NB4 (cell line): ENCODE measurements at regions not wholly inside any gene's neighbourhood (a gene's known extent, or its start where the extent isn't known, plus 50 kb on each side); places are given as distances from the start of the nearest gene placed in this dataset.

ENCODE experiments used
- DNase-seq: peaks from one replicate; pipeline ENCODE4 v3.0.0; 2010; ENCODE audit warnings: low read depth
- H3K4me3 ChIP-seq: one replicate; pipeline ENCODE4 v1.5.1; 2011; ENCODE audit warnings: mild to moderate bottlenecking, low read depth, low read length, moderate library complexity
- CTCF ChIP-seq: IDR thresholded peaks from one replicate; pipeline ENCODE4 v1.5.1; 2012; ENCODE audit warnings: low read depth, low read length
- MAX ChIP-seq: IDR thresholded peaks from 2 replicates; pipeline ENCODE4 v1.6.1; 2011; ENCODE audit warnings: low read depth, low read length
- MYC ChIP-seq: IDR thresholded peaks from 2 replicates; pipeline ENCODE4 v1.6.1; 2011; ENCODE audit warnings: low read depth, low read length
- POLR2A ChIP-seq: IDR thresholded peaks from 2 replicates; pipeline ENCODE4 v1.6.1; 2011; ENCODE audit warnings: mild to moderate bottlenecking; ENCODE audit not compliant: insufficient read length; ENCODE audit errors: extremely low read depth

DNA sequence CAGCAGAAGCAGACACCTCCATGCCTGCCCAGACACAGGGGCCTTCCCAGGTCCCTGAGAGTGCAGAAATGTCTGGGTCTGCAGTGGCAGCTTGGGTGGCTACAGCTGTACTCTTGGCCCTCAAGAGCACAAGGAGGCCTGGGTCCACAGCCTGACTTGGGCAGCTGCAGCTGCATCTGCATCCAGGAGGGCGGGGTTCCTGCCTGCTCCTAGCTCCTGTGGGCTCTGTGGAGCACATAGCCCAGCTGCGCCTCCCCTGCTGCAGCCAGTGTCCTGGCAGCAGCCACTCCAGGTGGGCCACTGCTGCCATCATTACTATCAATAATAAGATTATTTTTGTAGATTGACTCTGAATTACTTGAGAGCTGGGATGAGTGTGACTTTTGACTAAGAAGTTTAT is 162.0 kb upstream of the PTCH1 start:
- no peak for DNase-seq
- TF ChIP-seq POLR2A = no peak
- TF ChIP-seq CTCF = no peak
- TF ChIP-seq MYC = no peak
- no peak for TF ChIP-seq MAX
- H3K4me3 ChIP-seq = no peak overlapping the region

GRCh38 chr9:95670122-95670521 is 153.4 kb upstream of the PTCH1 start:
- TF ChIP-seq CTCF (no peak), POLR2A (no peak), MYC (no peak), MAX (no peak)
- no peak overlapping the region for H3K4me3 ChIP-seq
- no peak for DNase-seq

GRCh38 chr9:95669253-95669652 is 152.5 kb upstream of the PTCH1 start:
- TF ChIP-seq POLR2A (no peak), MAX (no peak), CTCF (no peak), MYC (no peak)
- no peak overlapping the region for H3K4me3 ChIP-seq
- DNase-seq = no peak

DNA sequence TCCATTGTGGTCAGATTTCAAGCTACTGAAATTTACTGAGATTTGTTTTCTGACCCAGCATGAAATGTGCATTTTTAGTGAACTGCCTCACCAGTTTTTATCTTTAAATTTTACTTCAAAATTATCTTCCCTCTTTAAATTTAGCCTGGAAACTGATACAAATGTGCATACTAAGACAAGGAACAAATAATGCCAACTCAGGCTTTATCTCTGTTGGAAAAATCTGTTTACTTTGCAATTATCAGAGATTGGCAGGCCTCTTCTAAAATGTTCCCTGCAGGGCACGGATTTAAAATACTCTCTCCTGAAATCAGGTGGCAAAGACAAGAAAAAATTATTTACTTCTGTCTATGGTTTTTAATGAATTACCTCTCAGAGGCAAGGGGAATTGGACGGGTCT is 151.0 kb upstream of the PTCH1 start:
- TF ChIP-seq POLR2A (no peak), MYC (no peak), CTCF (no peak), MAX (no peak)
- no peak for DNase-seq
- H3K4me3 ChIP-seq = no peak overlapping the region

- no peak for TF ChIP-seq MYC
- TF ChIP-seq MAX = no peak
- TF ChIP-seq CTCF = no peak
- no peak for TF ChIP-seq POLR2A
- no peak for DNase-seq
- no peak overlapping the region for H3K4me3 ChIP-seq
Observed at GRCh38 chr9:95666785-95667155, 150.0 kb upstream of the PTCH1 start.
